ENCODE measurements at regions not wholly inside any gene's neighbourhood (a gene's known extent, or its start where the extent isn't known, plus 50 kb on each side); places are given as distances from the start of the nearest gene placed in this dataset.
A peak's percentile ranks its signal among the peaks of the same experiment; 100 is the strongest.
"Not testable (repeated sequence)": the region's sequence is repeated elsewhere in the genome, so short reads cannot be mapped to it uniquely, and the experiment has no call there.

- FAIRE-seq (no peak), DNase-seq (ENCODE audit: insufficient read length, low spot score) (no peak)
- no peak for TF ChIP-seq POLR2A (IDR thresholded peaks at IDR 0.05; ENCODE audit: low read depth, low read length)
These were observed 700.5 kb upstream of the AGA start for GRCh38 chr4:178142724-178143123.

- FAIRE-seq (no peak), DNase-seq (ENCODE audit: insufficient read length, low spot score) (no peak)
- no peak for TF ChIP-seq POLR2A (IDR thresholded peaks at IDR 0.05; ENCODE audit: low read depth, low read length)
These were observed 705.9 kb upstream of the AGA start for GRCh38 chr4:178148106-178148505.

GRCh38 chr4:178165251-178165950 is 723.2 kb upstream of the AGA start:
- no peak for FAIRE-seq
- TF ChIP-seq POLR2A (IDR thresholded peaks at IDR 0.05; ENCODE audit: low read depth, low read length): no peak
- DNase-seq (ENCODE audit: insufficient read length, low spot score): peak; percentile 3

- TF ChIP-seq POLR2A (IDR thresholded peaks at IDR 0.05; ENCODE audit: low read depth, low read length): no peak
- DNase-seq (ENCODE audit: insufficient read length, low spot score) (no peak), FAIRE-seq (no peak)
These were observed 723.7 kb upstream of the AGA start for GRCh38 chr4:178165951-178166308.

- FAIRE-seq: no peak
- DNase-seq (ENCODE audit: insufficient read length, low spot score): no peak
- TF ChIP-seq POLR2A (IDR thresholded peaks at IDR 0.05; ENCODE audit: low read depth, low read length): no peak
These were observed 731.5 kb upstream of the AGA start for GRCh38 chr4:178173771-178174170.

GRCh38 chr4:178174756-178175155 is 732.5 kb upstream of the AGA start:
- DNase-seq (ENCODE audit: insufficient read length, low spot score) (no peak), FAIRE-seq (no peak)
- TF ChIP-seq POLR2A (IDR thresholded peaks at IDR 0.05; ENCODE audit: low read depth, low read length): no peak

GRCh38 chr4:178185517-178185916 is 743.3 kb upstream of the AGA start:
- no peak for TF ChIP-seq POLR2A (IDR thresholded peaks at IDR 0.05; ENCODE audit: low read depth, low read length)
- DNase-seq (ENCODE audit: insufficient read length, low spot score) (no peak), FAIRE-seq (no peak)

- FAIRE-seq: no peak
- no peak for DNase-seq (ENCODE audit: insufficient read length, low spot score)
- TF ChIP-seq POLR2A (IDR thresholded peaks at IDR 0.05; ENCODE audit: low read depth, low read length): no peak
These were observed 750.4 kb upstream of the AGA start for GRCh38 chr4:178192611-178193010.

- TF ChIP-seq POLR2A (IDR thresholded peaks at IDR 0.05; ENCODE audit: low read depth, low read length): no peak
- DNase-seq (ENCODE audit: insufficient read length, low spot score) (no peak), FAIRE-seq (no peak)
These were observed 754.6 kb upstream of the AGA start for GRCh38 chr4:178196751-178197374.

- FAIRE-seq: no peak
- DNase-seq (ENCODE audit: insufficient read length, low spot score): no peak
- TF ChIP-seq POLR2A (IDR thresholded peaks at IDR 0.05; ENCODE audit: low read depth, low read length): no peak
These were observed 756.5 kb upstream of the AGA start for GRCh38 chr4:178198691-178199090.

- FAIRE-seq (no peak), DNase-seq (ENCODE audit: insufficient read length, low spot score) (no peak)
- no peak for TF ChIP-seq POLR2A (IDR thresholded peaks at IDR 0.05; ENCODE audit: low read depth, low read length)
These were observed 760.2 kb upstream of the AGA start for GRCh38 chr4:178202422-178202821.

GRCh38 chr4:178205826-178206225 is 763.6 kb upstream of the AGA start:
- TF ChIP-seq POLR2A (IDR thresholded peaks at IDR 0.05; ENCODE audit: low read depth, low read length): no peak
- DNase-seq (ENCODE audit: insufficient read length, low spot score) (no peak), FAIRE-seq (no peak)

GRCh38 chr4:178215309-178215708 is 773.1 kb upstream of the AGA start:
- no peak for FAIRE-seq

GRCh38 chr4:178215763-178216162 is 773.5 kb upstream of the AGA start:
- FAIRE-seq: no peak
- DNase-seq (ENCODE audit: insufficient read length, low spot score): no peak
- no peak for TF ChIP-seq POLR2A (IDR thresholded peaks at IDR 0.05; ENCODE audit: low read depth, low read length)

More at GRCh38 chr4:178215309-178215708, 773.1 kb upstream of the AGA start:
- DNase-seq (ENCODE audit: insufficient read length, low spot score): no peak
- no peak for TF ChIP-seq POLR2A (IDR thresholded peaks at IDR 0.05; ENCODE audit: low read depth, low read length)

GRCh38 chr4:178226421-178226820 is 784.2 kb upstream of the AGA start:
- FAIRE-seq: not testable (repeated sequence)

More at GRCh38 chr4:178226421-178226820, 784.2 kb upstream of the AGA start:
- not testable (repeated sequence) for DNase-seq (ENCODE audit: insufficient read length, low spot score)
